ENCODE measurements at regions not wholly inside any gene's neighbourhood (a gene's known extent, or its start where the extent isn't known, plus 50 kb on each side); places are given as distances from the start of the nearest gene placed in this dataset.

- no peaks in the 10 kb centered on the region for H3K36me3 Mint-ChIP-seq (ENCODE audit: low read depth)
- peaks cover 3% of the 10 kb centered on the region for H3K27me3 Mint-ChIP-seq (ENCODE audit: low read depth)
- intact Hi-C loops (cut with micrococcal nuclease): no loop called here
- no peak for DNase-seq
- H3K4me3 Mint-ChIP-seq: no peak overlapping the region
- H3K9me3 Mint-ChIP-seq: no peaks in the 10 kb centered on the region
- no peaks in the 10 kb centered on the region for H3K4me1 Mint-ChIP-seq (ENCODE audit: low read depth)
- CTCF ChIA-PET: interaction anchor here (1.1 kb wide), 1 partner anchor 107 kb away, joined by 3 read pairs; no protein-coding TSS in a partner anchor
- H3K27ac Mint-ChIP-seq: no peak overlapping the region
These were observed 436.6 kb upstream of the OPRM1 start for GRCh38 chr6:153602401-153602800.

DNA sequence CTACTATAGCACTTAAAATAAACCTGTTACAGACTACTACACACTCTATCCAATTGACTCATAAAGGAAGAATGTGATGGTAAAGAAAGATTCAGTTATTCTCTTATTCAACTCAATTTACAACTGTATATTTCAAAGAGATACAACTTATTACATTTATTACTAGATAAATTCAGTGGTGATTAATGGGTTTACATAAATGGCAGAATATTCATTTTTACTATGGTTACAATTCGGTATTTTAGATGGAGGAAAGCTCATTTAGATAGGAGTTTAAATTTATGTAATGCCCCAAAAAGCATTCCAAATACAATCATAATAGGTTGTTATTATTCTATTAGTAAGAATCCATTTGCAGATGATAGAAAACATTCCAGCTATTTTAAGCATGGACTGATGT lies 439.1 kb upstream of the OPRM1 start:
- Mint-ChIP-seq H3K9me3 (no peaks in the 10 kb centered on the region), H3K4me3 (no peak overlapping the region), H3K4me1 (ENCODE audit: low read depth) (no peaks in the 10 kb centered on the region), H3K27me3 (ENCODE audit: low read depth) (no peaks in the 10 kb centered on the region), H3K36me3 (ENCODE audit: low read depth) (no peaks in the 10 kb centered on the region), H3K27ac (no peak overlapping the region)
- CTCF ChIA-PET: interaction anchor here (0.6 kb wide), 1 partner anchor 1022 kb away, joined by 3 read pairs; no protein-coding TSS in a partner anchor
- intact Hi-C loops (cut with micrococcal nuclease): no loop called here
- DNase-seq: no peak

GRCh38 chr6:153595903-153596302 lies 443.1 kb upstream of the OPRM1 start:
- DNase-seq: no peak
- intact Hi-C loops (cut with micrococcal nuclease): no loop called here
- no peaks in the 10 kb centered on the region for H3K36me3 Mint-ChIP-seq (ENCODE audit: low read depth)
- peaks cover 13% of the 10 kb centered on the region for H3K4me1 Mint-ChIP-seq (ENCODE audit: low read depth)
- no peaks in the 10 kb centered on the region for H3K27me3 Mint-ChIP-seq (ENCODE audit: low read depth)
- no peak overlapping the region for H3K4me3 Mint-ChIP-seq
- H3K27ac Mint-ChIP-seq: no peak overlapping the region
- no peaks in the 10 kb centered on the region for H3K9me3 Mint-ChIP-seq
- CTCF ChIA-PET: no interaction called here

GRCh38 chr6:153594871-153595270 lies 444.2 kb upstream of the OPRM1 start:
- CTCF ChIA-PET: no interaction called here
- no peaks in the 10 kb centered on the region for H3K27me3 Mint-ChIP-seq (ENCODE audit: low read depth)
- DNase-seq: no peak
- H3K4me3 Mint-ChIP-seq: no peak overlapping the region
- no peaks in the 10 kb centered on the region for H3K9me3 Mint-ChIP-seq
- no peaks in the 10 kb centered on the region for H3K36me3 Mint-ChIP-seq (ENCODE audit: low read depth)
- H3K4me1 Mint-ChIP-seq (ENCODE audit: low read depth): peaks cover 14% of the 10 kb centered on the region
- intact Hi-C loops (cut with micrococcal nuclease): no loop called here
- H3K27ac Mint-ChIP-seq: no peak overlapping the region

- Mint-ChIP-seq H3K9me3 (no peaks in the 10 kb centered on the region), H3K4me3 (no peak overlapping the region)
These were observed 447.9 kb upstream of the OPRM1 start for GRCh38 chr6:153591159-153591558.

DNA sequence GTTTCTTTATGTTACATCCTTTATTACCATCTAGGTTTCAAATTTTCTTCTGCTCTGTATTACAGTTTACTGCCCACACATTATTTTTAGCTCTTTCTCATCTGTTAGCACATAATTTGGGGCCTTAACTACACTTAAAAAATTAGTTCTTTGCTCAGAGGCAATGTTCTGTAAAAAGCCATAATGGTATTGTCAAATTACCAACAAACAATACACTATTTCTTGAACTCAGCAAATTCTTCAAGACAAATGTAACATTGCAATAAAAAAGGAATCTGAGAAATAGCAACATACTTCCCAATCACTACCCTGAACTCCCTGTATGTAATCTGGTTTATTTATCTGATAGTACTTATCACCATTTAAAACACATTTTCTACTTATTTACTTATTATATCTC lies 448.6 kb upstream of the OPRM1 start:
- intact Hi-C loops (cut with micrococcal nuclease): no loop called here
- H3K4me3 Mint-ChIP-seq: no peak overlapping the region
- H3K36me3 Mint-ChIP-seq (ENCODE audit: low read depth): no peaks in the 10 kb centered on the region
- no peak overlapping the region for H3K27ac Mint-ChIP-seq
- DNase-seq: no peak
- H3K4me1 Mint-ChIP-seq (ENCODE audit: low read depth): peaks cover 14% of the 10 kb centered on the region
- CTCF ChIA-PET: interaction anchor here (0.7 kb wide), 1 partner anchor 373 kb away, joined by 3 read pairs; no protein-coding TSS in a partner anchor
- no peaks in the 10 kb centered on the region for H3K27me3 Mint-ChIP-seq (ENCODE audit: low read depth)
- no peaks in the 10 kb centered on the region for H3K9me3 Mint-ChIP-seq

More at GRCh38 chr6:153591159-153591558, 447.9 kb upstream of the OPRM1 start:
- no peaks in the 10 kb centered on the region for H3K27me3 Mint-ChIP-seq (ENCODE audit: low read depth)
- no peak overlapping the region for H3K27ac Mint-ChIP-seq
- H3K4me1 Mint-ChIP-seq (ENCODE audit: low read depth): peaks cover 14% of the 10 kb centered on the region
- no peak for DNase-seq
- CTCF ChIA-PET: interaction anchor here (0.7 kb wide), 1 partner anchor 372 kb away, joined by 3 read pairs; no protein-coding TSS in a partner anchor
- intact Hi-C loops (cut with micrococcal nuclease): no loop called here
- H3K36me3 Mint-ChIP-seq (ENCODE audit: low read depth): no peaks in the 10 kb centered on the region

- Mint-ChIP-seq H3K9me3 (no peaks in the 10 kb centered on the region), H3K36me3 (ENCODE audit: low read depth) (no peaks in the 10 kb centered on the region), H3K27ac (no peak overlapping the region), H3K4me3 (no peak overlapping the region), H3K27me3 (ENCODE audit: low read depth) (no peaks in the 10 kb centered on the region), H3K4me1 (ENCODE audit: low read depth) (peaks cover 14% of the 10 kb centered on the region)
- intact Hi-C loops (cut with micrococcal nuclease): no loop called here
- no peak for DNase-seq
- CTCF ChIA-PET: no interaction called here
These were observed 450.7 kb upstream of the OPRM1 start for GRCh38 chr6:153588330-153588729.

GRCh38 chr6:153583685-153584084 lies 452.6 kb upstream of the RGS17 start:
- H3K4me3 Mint-ChIP-seq: no peak overlapping the region
- H3K27me3 Mint-ChIP-seq (ENCODE audit: low read depth): no peaks in the 10 kb centered on the region
- no peaks in the 10 kb centered on the region for H3K4me1 Mint-ChIP-seq (ENCODE audit: low read depth)
- H3K36me3 Mint-ChIP-seq (ENCODE audit: low read depth): no peaks in the 10 kb centered on the region
- peaks cover 2% of the 10 kb centered on the region for H3K9me3 Mint-ChIP-seq
- H3K27ac Mint-ChIP-seq: no peak overlapping the region
- intact Hi-C loops (cut with micrococcal nuclease): no loop called here
- CTCF ChIA-PET: no interaction called here
- no peak for DNase-seq

DNA sequence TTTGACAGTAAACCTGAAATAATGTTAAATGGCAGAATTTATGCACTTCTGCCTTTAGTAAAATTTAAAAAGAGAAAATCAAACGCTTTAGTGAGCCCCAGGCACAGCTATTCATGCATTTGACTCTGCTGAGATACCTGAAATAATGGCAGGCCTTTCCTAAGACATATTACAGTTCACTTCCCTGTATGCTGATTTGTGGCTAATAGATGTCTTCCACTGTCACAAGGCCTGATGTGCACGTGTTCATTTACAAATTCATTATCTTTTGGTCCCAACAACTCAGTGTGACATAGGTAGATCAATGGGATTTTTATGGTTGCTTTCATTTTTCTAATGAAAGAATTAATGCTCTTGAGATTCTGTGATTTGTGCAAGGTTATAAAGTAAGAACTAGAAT lies 449.7 kb upstream of the RGS17 start:
- no peaks in the 10 kb centered on the region for H3K36me3 Mint-ChIP-seq (ENCODE audit: low read depth)
- H3K9me3 Mint-ChIP-seq: peaks cover 2% of the 10 kb centered on the region
- no peak for DNase-seq
- no peaks in the 10 kb centered on the region for H3K4me1 Mint-ChIP-seq (ENCODE audit: low read depth)
- intact Hi-C loops (cut with micrococcal nuclease): no loop called here
- CTCF ChIA-PET: no interaction called here
- H3K27me3 Mint-ChIP-seq (ENCODE audit: low read depth): no peaks in the 10 kb centered on the region
- no peak overlapping the region for H3K27ac Mint-ChIP-seq
- no peak overlapping the region for H3K4me3 Mint-ChIP-seq

- Mint-ChIP-seq H3K4me3 (no peak overlapping the region), H3K27ac (no peak overlapping the region), H3K9me3 (peaks cover 2% of the 10 kb centered on the region), H3K4me1 (ENCODE audit: low read depth) (no peaks in the 10 kb centered on the region), H3K27me3 (ENCODE audit: low read depth) (no peaks in the 10 kb centered on the region), H3K36me3 (ENCODE audit: low read depth) (no peaks in the 10 kb centered on the region)
- CTCF ChIA-PET: no interaction called here
- DNase-seq: no peak
- intact Hi-C loops (cut with micrococcal nuclease): no loop called here
These were observed 444.4 kb upstream of the RGS17 start for GRCh38 chr6:153575528-153575927.

DNA sequence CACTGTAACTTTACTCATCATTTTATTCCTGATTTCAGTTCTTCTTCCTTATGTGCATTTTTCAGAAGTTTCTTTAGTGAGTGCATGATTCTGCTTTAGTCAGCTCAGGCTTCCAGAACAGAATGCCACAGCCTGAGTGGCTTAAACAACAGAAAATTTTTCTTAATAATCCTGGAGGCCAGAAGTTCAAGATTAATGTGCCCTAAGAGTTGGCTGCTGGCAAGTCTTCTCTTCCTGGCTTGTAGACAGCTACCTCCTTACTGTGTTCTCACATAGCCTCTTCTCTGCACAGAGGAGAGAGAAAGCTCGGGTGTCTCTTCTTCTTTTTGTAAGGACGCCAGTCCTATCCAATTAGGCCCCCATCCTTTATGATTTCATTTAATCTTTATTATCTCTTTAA lies 443.1 kb upstream of the RGS17 start:
- peaks cover 2% of the 10 kb centered on the region for H3K9me3 Mint-ChIP-seq
- CTCF ChIA-PET: no interaction called here

GRCh38 chr6:153572371-153572770 lies 441.3 kb upstream of the RGS17 start:
- H3K27me3 Mint-ChIP-seq (ENCODE audit: low read depth): no peaks in the 10 kb centered on the region
- H3K9me3 Mint-ChIP-seq: no peaks in the 10 kb centered on the region
- no peaks in the 10 kb centered on the region for H3K36me3 Mint-ChIP-seq (ENCODE audit: low read depth)
- intact Hi-C loops (cut with micrococcal nuclease): no loop called here
- H3K4me1 Mint-ChIP-seq (ENCODE audit: low read depth): no peaks in the 10 kb centered on the region
- H3K4me3 Mint-ChIP-seq: no peak overlapping the region
- no peak overlapping the region for H3K27ac Mint-ChIP-seq
- CTCF ChIA-PET: no interaction called here
- DNase-seq: no peak

More for the DNA sequence above, 443.1 kb upstream of the RGS17 start:
- Mint-ChIP-seq H3K36me3 (ENCODE audit: low read depth) (no peaks in the 10 kb centered on the region), H3K4me1 (ENCODE audit: low read depth) (no peaks in the 10 kb centered on the region), H3K27me3 (ENCODE audit: low read depth) (no peaks in the 10 kb centered on the region), H3K27ac (no peak overlapping the region), H3K4me3 (no peak overlapping the region)
- intact Hi-C loops (cut with micrococcal nuclease): no loop called here
- no peak for DNase-seq

DNA sequence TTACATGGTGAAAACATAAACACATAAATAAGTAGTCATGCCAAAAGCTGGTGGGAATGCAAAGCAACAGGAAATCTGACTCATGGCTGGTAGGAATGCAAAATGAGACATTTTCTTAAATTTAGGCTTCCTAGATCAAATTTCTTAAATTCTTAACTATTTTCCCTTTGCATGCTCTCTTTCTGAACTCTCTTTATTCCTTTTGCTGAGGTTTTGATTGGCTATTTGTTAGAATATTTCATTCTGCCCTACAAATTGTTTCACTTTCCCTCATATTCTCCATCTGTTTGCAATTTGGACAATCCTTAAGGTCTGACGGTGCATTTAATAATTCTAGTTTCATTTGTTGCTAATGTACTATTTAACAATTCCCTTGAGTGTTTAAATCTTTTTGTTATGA lies 437.5 kb upstream of the RGS17 start:
- intact Hi-C loops (cut with micrococcal nuclease): no loop called here
- no peak for DNase-seq
- H3K4me3 Mint-ChIP-seq: no peak overlapping the region
- no peaks in the 10 kb centered on the region for H3K36me3 Mint-ChIP-seq (ENCODE audit: low read depth)
- H3K27me3 Mint-ChIP-seq (ENCODE audit: low read depth): no peaks in the 10 kb centered on the region
- CTCF ChIA-PET: interaction anchor here (0.7 kb wide), 1 partner anchor 332 kb away, joined by 3 read pairs; no protein-coding TSS in a partner anchor
- no peak overlapping the region for H3K27ac Mint-ChIP-seq
- H3K9me3 Mint-ChIP-seq: no peaks in the 10 kb centered on the region
- no peaks in the 10 kb centered on the region for H3K4me1 Mint-ChIP-seq (ENCODE audit: low read depth)

DNA sequence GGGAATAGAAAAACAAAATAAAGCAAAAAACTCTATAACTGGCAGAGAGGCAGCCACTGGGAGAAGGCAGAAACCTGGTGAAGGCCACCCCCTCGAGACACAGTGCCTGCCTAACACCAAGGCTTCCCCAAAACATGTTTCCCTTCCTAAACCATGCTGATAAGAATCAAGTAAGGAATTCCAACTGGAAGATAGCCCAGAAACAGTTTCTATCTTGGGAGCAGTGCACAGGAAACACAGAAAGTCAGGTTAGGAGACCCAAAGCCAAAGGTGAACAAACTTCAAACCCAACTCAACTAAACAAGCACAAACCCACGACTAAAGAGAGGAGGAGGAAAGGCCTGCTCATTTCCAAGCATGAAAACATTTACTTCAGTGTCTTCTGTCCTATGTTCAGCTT lies 433.7 kb upstream of the RGS17 start:
- Mint-ChIP-seq H3K36me3 (ENCODE audit: low read depth) (no peaks in the 10 kb centered on the region), H3K27ac (no peak overlapping the region), H3K4me1 (ENCODE audit: low read depth) (no peaks in the 10 kb centered on the region), H3K27me3 (ENCODE audit: low read depth) (no peaks in the 10 kb centered on the region), H3K9me3 (no peaks in the 10 kb centered on the region), H3K4me3 (no peak overlapping the region)
- DNase-seq: no peak
- intact Hi-C loops (cut with micrococcal nuclease): no loop called here
- CTCF ChIA-PET: no interaction called here

All from activated naive CD4-positive, alpha-beta T cell treated with anti-CD3 and anti-CD28 coated beads for 36 hours (primary cell).